A549 (cell line): ENCODE measurements at regions not wholly inside any gene's neighbourhood (a gene's known extent, or its start where the extent isn't known, plus 50 kb on each side); places are given as distances from the start of the nearest gene placed in this dataset.
A peak's percentile ranks its signal among the peaks of the same experiment; 100 is the strongest.

Experiments used
- ATAC-seq, 2 experiments: fragments of 200-7000 bp in 1 of 2; fragments of >200 bp in 1 of 2; cut with Nextera tagmentation in 1 of 2; cut with Tn5 transposase in 1 of 2; 3 replicates each; pipeline versions ENCODE4 v1.8.0 to v1.9.1; 2018 to 2020; ENCODE audit warnings: mild to moderate bottlenecking in 1 of 2, moderate library complexity in 1 of 2
- CTCF ChIA-PET: fragments of 300-600 bp; sonication (Branson Sonifier 250); formaldehyde crosslinking; extraction: SDS; loops from one replicate; lab custom pipeline; 2021; ENCODE audit warnings: antibody characterized with exemption, inconsistent platforms; lab: Yijun Ruan, JAX
- POLR2A ChIA-PET: fragments of 350-600 bp; formaldehyde crosslinking; extraction: SDS; loops from one replicate; lab custom pipeline; 2021; ENCODE audit warnings: antibody characterized with exemption, inconsistent platforms; lab: Yijun Ruan, JAX
- DNase-seq, 2 experiments: peaks; one replicate each; pipeline versions ENCODE4 v3.0.0 to v3.0.0-alpha.2; 2011 to 2016; ENCODE audit warnings: low read depth in 1 of 2, low spot score in 1 of 2
- FAIRE-seq: peaks from 2 replicates; lab custom pipeline; 2011; peaks lifted over from hg19 to GRCh38; lab: Jason Lieb, UNC
- H3K27ac ChIP-seq, 2 experiments: fragments of >200 bp; sonication (Bioruptor Twin); formaldehyde crosslinking; 3 replicates each; pipeline ENCODE4 v1.5.1; 2016 to 2017
- H3K4me1 ChIP-seq: fragments of >200 bp; sonication (Bioruptor Twin); formaldehyde crosslinking; 3 replicates; pipeline ENCODE4 v1.6.1; 2016
- H3K4me2 ChIP-seq: fragments of >200 bp; sonication (Bioruptor Twin); formaldehyde crosslinking; 3 replicates; pipeline ENCODE4 v1.6.1; 2016
- H3K4me3 ChIP-seq: fragments of >200 bp; sonication (Bioruptor Twin); formaldehyde crosslinking; 3 replicates; pipeline ENCODE4 v1.5.1; 2016
- H3K9me3 ChIP-seq: fragments of >200 bp; sonication (Bioruptor Twin); formaldehyde crosslinking; 3 replicates; pipeline ENCODE4 v1.6.1; 2016
- ATOH8 ChIP-seq: fragments of 250-450 bp; sonication (Bioruptor Pico); IDR thresholded peaks from 2 replicates; pipeline ENCODE4 v1.5.0; 2020; ENCODE audit warnings: low read depth, mild to moderate bottlenecking, moderate library complexity
- BHLHE40 ChIP-seq: IDR thresholded peaks from 2 replicates; pipeline ENCODE4 v1.6.1; 2012; ENCODE audit warnings: low read depth, low read length, inconsistent platforms
- CBX2 ChIP-seq: fragments of 200-600 bp; sonication (generic); IDR thresholded peaks from 2 replicates; pipeline ENCODE4 v1.6.1; 2016; ENCODE audit warnings: low read depth, mild to moderate bottlenecking, borderline replicate concordance
- CEBPB ChIP-seq, 2 experiments: fragments of >200 bp in 1 of 2; sonication (Bioruptor Twin) in 1 of 2; formaldehyde crosslinking in 1 of 2; IDR thresholded peaks; 2 replicates each; pipeline ENCODE4 v1.6.1; 2012 to 2016
- CTCF ChIP-seq: fragments of >200 bp; sonication (Bioruptor Twin); formaldehyde crosslinking; IDR thresholded peaks from 3 replicates; pipeline ENCODE4 v1.5.1; 2016
- E2F6 ChIP-seq: IDR thresholded peaks from 2 replicates; pipeline ENCODE4 v1.6.1; 2012; ENCODE audit warnings: low read depth, borderline replicate concordance
- EHMT2 ChIP-seq: fragments of 200-600 bp; sonication (generic); IDR thresholded peaks from 2 replicates; pipeline ENCODE4 v1.6.1; 2016; ENCODE audit warnings: antibody characterized with exemption, low read depth, mild to moderate bottlenecking, moderate library complexity
- ELK1 ChIP-seq: fragments of 150-350 bp; IDR thresholded peaks from 2 replicates; pipeline ENCODE4 v1.6.1; 2014; ENCODE audit warnings: low read depth, mild to moderate bottlenecking, low read length
- FOSB ChIP-seq: fragments of 250-450 bp; sonication (Bioruptor Pico); IDR thresholded peaks from 2 replicates; pipeline ENCODE4 v1.5.0; 2020; ENCODE audit warnings: mild to moderate bottlenecking, moderate library complexity
- FOXS1 ChIP-seq: fragments of 250-450 bp; sonication (Bioruptor Pico); IDR thresholded peaks from 2 replicates; pipeline ENCODE4 v1.5.0; 2020; ENCODE audit warnings: mild to moderate bottlenecking, moderate library complexity
- HDAC2 ChIP-seq: fragments of 200-600 bp; sonication (generic); IDR thresholded peaks from 2 replicates; pipeline ENCODE4 v1.6.1; 2016
- HES2 ChIP-seq: fragments of >200 bp; sonication (Bioruptor Twin); formaldehyde crosslinking; IDR thresholded peaks from 2 replicates; pipeline ENCODE4 v1.6.1; 2016
- HOXA7 ChIP-seq: fragments of 250-450 bp; sonication (Bioruptor Pico); IDR thresholded peaks from 2 replicates; pipeline ENCODE4 v1.5.0; 2020; ENCODE audit warnings: mild to moderate bottlenecking, moderate library complexity
- HOXB13 ChIP-seq: fragments of 250-450 bp; sonication (Bioruptor Pico); IDR thresholded peaks from 2 replicates; pipeline ENCODE4 v1.5.0; 2020; ENCODE audit warnings: low read depth, mild to moderate bottlenecking, moderate library complexity
- MYC ChIP-seq: IDR thresholded peaks from 2 replicates; pipeline ENCODE4 v1.6.1; 2012; ENCODE audit warnings: mild to moderate bottlenecking, inconsistent platforms, low read length, improper control_type of control experiment, borderline replicate concordance
- NFE2L2 ChIP-seq: fragments of 150-350 bp; conservative IDR thresholded peaks from 2 replicates; pipeline ENCODE4 v1.6.1; 2014; ENCODE audit warnings: low read length
- NPAS2 ChIP-seq: fragments of 250-450 bp; sonication (Bioruptor Pico); IDR thresholded peaks from 2 replicates; pipeline ENCODE4 v1.8.0; 2022; ENCODE audit warnings: mild to moderate bottlenecking, moderate library complexity, borderline replicate concordance
- NR3C1 ChIP-seq: fragments of >200 bp; sonication (Bioruptor Twin); formaldehyde crosslinking; IDR thresholded peaks from 3 replicates; pipeline ENCODE4 v1.6.1; 2017
- PBX3 ChIP-seq: IDR thresholded peaks from 2 replicates; pipeline ENCODE4 v1.6.1; 2012
- POLR2A ChIP-seq: IDR thresholded peaks from 2 replicates; pipeline ENCODE4 v1.6.1; 2012; ENCODE audit warnings: mild to moderate bottlenecking, low read length
- POLR2AphosphoS2 ChIP-seq: conservative IDR thresholded peaks from 2 replicates; pipeline ENCODE4 v1.6.1; 2012; ENCODE audit warnings: low read length, improper control_type of control experiment, inconsistent platforms
- RARB ChIP-seq: fragments of 250-450 bp; sonication (Bioruptor Pico); IDR thresholded peaks from 2 replicates; pipeline ENCODE4 v1.8.0; 2021; ENCODE audit warnings: mild to moderate bottlenecking, moderate library complexity
- RFX5 ChIP-seq: fragments of 450-650 bp; IDR thresholded peaks from 2 replicates; pipeline ENCODE4 v1.7.1; 2014; ENCODE audit warnings: antibody characterized with exemption, mild to moderate bottlenecking, moderate library complexity
- SMC3 ChIP-seq: fragments of >200 bp; sonication (Bioruptor Twin); formaldehyde crosslinking; IDR thresholded peaks from 3 replicates; pipeline ENCODE4 v1.6.1; 2018; ENCODE audit warnings: inconsistent platforms
- SREBF2 ChIP-seq: fragments of 450-650 bp; IDR thresholded peaks from 2 replicates; pipeline ENCODE4 v1.6.1; 2014; ENCODE audit warnings: mild to moderate bottlenecking, moderate library complexity
- TP53 ChIP-seq: fragments of 250-450 bp; sonication (Bioruptor Pico); IDR thresholded peaks from 2 replicates; pipeline ENCODE4 v1.5.0; 2021; ENCODE audit warnings: mild to moderate bottlenecking, moderate library complexity
- ZNF302 ChIP-seq: fragments of 250-450 bp; sonication (Bioruptor Pico); IDR thresholded peaks from 2 replicates; pipeline ENCODE4 v1.9.0; 2021; ENCODE audit warnings: inconsistent platforms, mild to moderate bottlenecking, moderate library complexity
- ZSCAN20 ChIP-seq: fragments of 250-450 bp; sonication (Bioruptor Pico); IDR thresholded peaks from 2 replicates; pipeline ENCODE4 v1.8.0; 2022; ENCODE audit warnings: mild to moderate bottlenecking, moderate library complexity
- WGBS: methylation state at CpG from one replicate; pipeline ENCODE4 v1.1.6; 2017; ENCODE audit errors: missing lambda C conversion rate; 5-methylcytosine and 5-hydroxymethylcytosine counted together
- TF ChIP-seq, protein P1 (sequence below): fragments of 450-650 bp; IDR thresholded peaks from 2 replicates; pipeline ENCODE4 v1.6.1; 2014; ENCODE audit warnings: antibody characterized with exemption
- TF ChIP-seq, protein P2 (sequence below): IDR thresholded peaks from 2 replicates; pipeline ENCODE4 v1.6.1; 2012

- WGBS = 10% methylated on average over 6 of the region's 6 CpGs
- Histone ChIP-seq H3K27ac (no peak overlapping the region), H3K4me3 (no peak overlapping the region; the same call in 2 of the 3 replicates), H3K4me2 (0 out of 3 replicates have a peak overlapping the region, but pooled peaks have one; percentile 28), H3K9me3 (peaks cover 9% of the 10 kb centered on the region; the same call in 1 of the 3 replicates), H3K4me1 (no peaks in the 10 kb centered on the region)
- ATAC-seq (no peak), DNase-seq (no peak), FAIRE-seq (no peak)
- ChIA-PET CTCF (interaction anchor here (1.2 kb wide), 1 partner anchor 20 kb away, joined by 3 read pairs; no protein-coding TSS in a partner anchor), POLR2A (no interaction called here)
- TF ChIP-seq, protein P1, sequence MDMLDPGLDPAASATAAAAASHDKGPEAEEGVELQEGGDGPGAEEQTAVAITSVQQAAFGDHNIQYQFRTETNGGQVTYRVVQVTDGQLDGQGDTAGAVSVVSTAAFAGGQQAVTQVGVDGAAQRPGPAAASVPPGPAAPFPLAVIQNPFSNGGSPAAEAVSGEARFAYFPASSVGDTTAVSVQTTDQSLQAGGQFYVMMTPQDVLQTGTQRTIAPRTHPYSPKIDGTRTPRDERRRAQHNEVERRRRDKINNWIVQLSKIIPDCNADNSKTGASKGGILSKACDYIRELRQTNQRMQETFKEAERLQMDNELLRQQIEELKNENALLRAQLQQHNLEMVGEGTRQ = no peak
- TF ChIP-seq SMC3 (no peak), ATOH8 (no peak), E2F6 (no peak), ZSCAN20 (CRISPR knock-in tag) (no peak), POLR2AphosphoS2 (no peak), MYC (no peak), POLR2A (no peak), PBX3 (no peak), FOXS1 (no peak), HES2 (no peak), CBX2 (no peak), BHLHE40 (no peak), HDAC2 (no peak), CEBPB (IDR thresholded peaks at IDR 0.05) (no peak)
- TF ChIP-seq, protein P2, sequence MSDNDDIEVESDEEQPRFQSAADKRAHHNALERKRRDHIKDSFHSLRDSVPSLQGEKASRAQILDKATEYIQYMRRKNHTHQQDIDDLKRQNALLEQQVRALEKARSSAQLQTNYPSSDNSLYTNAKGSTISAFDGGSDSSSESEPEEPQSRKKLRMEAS = no peak
- TF ChIP-seq, all 56 proteins: peak for 0
Observed at GRCh38 chr9:7346144-7346543, 453.4 kb downstream of the DMAC1 start.

DNA sequence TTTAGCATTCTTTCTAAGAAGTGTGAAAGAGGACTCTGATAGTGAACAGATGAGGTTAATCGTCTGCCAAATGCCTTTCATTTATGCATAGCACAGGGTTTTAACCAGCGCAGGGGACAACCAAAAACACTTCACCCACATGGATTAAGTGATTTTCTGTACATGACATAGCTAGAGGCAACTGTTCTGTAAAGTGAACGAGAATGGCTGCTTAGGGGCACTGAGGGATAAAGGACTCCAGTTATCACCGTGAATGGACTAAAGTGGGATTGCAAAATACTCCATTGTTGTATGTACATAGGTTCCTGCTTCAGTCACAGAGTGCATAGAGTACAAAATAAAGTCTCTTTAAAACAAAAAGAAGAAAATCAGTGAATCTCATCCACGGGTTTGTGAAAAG lies 456.8 kb downstream of the DMAC1 start:
- CTCF ChIA-PET = no interaction called here

GRCh38 chr9:7342229-7342628 lies 457.3 kb downstream of the DMAC1 start:
- POLR2A ChIA-PET = no interaction called here
- CTCF ChIA-PET = no interaction called here
- ATAC-seq (no peak), DNase-seq (no peak), FAIRE-seq (no peak)
- Histone ChIP-seq H3K4me3 (no peak overlapping the region), H3K9me3 (no peaks in the 10 kb centered on the region), H3K4me1 (no peaks in the 10 kb centered on the region), H3K27ac (no peak overlapping the region), H3K4me2 (no peak overlapping the region)
- WGBS = 18% methylated on average over 1 of the region's 1 CpG
- no peak for TF ChIP-seq HOXA7 (CRISPR knock-in tag)
- no peak for TF ChIP-seq SREBF2
- TF ChIP-seq POLR2A = no peak
- no peak for TF ChIP-seq HOXB13 (CRISPR knock-in tag)
- no peak for TF ChIP-seq CTCF
- no peak for TF ChIP-seq CEBPB (IDR thresholded peaks at IDR 0.05)
- TF ChIP-seq RFX5 = no peak
- TF ChIP-seq ZNF302 (CRISPR knock-in tag) = no peak
- TF ChIP-seq FOSB (CRISPR knock-in tag) = no peak
- no peak for TF ChIP-seq RARB (CRISPR knock-in tag)
- no peak for TF ChIP-seq NPAS2 (CRISPR knock-in tag)
- no peak for TF ChIP-seq NR3C1
- TF ChIP-seq ELK1 = no peak
- no peak for TF ChIP-seq ZSCAN20 (CRISPR knock-in tag)

More for the DNA sequence above, 456.8 kb downstream of the DMAC1 start:
- no peak overlapping the region for H3K4me3 ChIP-seq
- 42% methylated on average over 5 of the region's 5 CpGs for WGBS
- no peaks in the 10 kb centered on the region for H3K9me3 ChIP-seq
- DNase-seq (no peak), ATAC-seq (no peak), FAIRE-seq (no peak)
- no peak for TF ChIP-seq TP53 (CRISPR knock-in tag)
- no peak for TF ChIP-seq EHMT2
- TF ChIP-seq HOXB13 (CRISPR knock-in tag) = no peak
- TF ChIP-seq NFE2L2 = no peak
- TF ChIP-seq HOXA7 (CRISPR knock-in tag) = no peak
- H3K4me1 ChIP-seq = no peaks in the 10 kb centered on the region
- POLR2A ChIA-PET = no interaction called here
- H3K27ac ChIP-seq = no peak overlapping the region
- no peak overlapping the region for H3K4me2 ChIP-seq
